ENCODE measurements at regions not wholly inside any gene's neighbourhood (a gene's known extent, or its start where the extent isn't known, plus 50 kb on each side); places are given as distances from the start of the nearest gene placed in this dataset.
"Not testable (repeated sequence)": the region's sequence is repeated elsewhere in the genome, so short reads cannot be mapped to it uniquely, and the experiment has no call there.

GRCh38 chr4:12359420-12359819 lies 930.7 kb upstream of the HS3ST1 start:
- Histone ChIP-seq H2AFZ (no peak overlapping the region), H3F3A (replicated peaks; ENCODE audit: low read depth) (no peaks in the 10 kb centered on the region), H3K36me3 (ENCODE audit: insufficient read depth) (no peaks in the 10 kb centered on the region), H3K4me2 (no peak overlapping the region), H3K4me3 (no peak overlapping the region), H3K9me2 (ENCODE audit: insufficient read depth) (no peaks in the 10 kb centered on the region), H3K27me3 (ENCODE audit: insufficient read depth) (no peaks in the 10 kb centered on the region), H4K20me1 (replicated peaks; ENCODE audit: insufficient read depth) (no peaks in the 10 kb centered on the region), H3K4me1 (ENCODE audit: insufficient read depth) (peaks cover 13% of the 10 kb centered on the region; the same call in 1 of the 2 replicates), H3K79me2 (replicated peaks; ENCODE audit: insufficient read depth) (no peaks in the 10 kb centered on the region), H3K27ac (ENCODE audit: low read depth) (no peak overlapping the region)
- no peak for TF ChIP-seq ZNF462 (CRISPR knock-in tag; IDR thresholded peaks at IDR 0.05)
- TF ChIP-seq, protein P1, sequence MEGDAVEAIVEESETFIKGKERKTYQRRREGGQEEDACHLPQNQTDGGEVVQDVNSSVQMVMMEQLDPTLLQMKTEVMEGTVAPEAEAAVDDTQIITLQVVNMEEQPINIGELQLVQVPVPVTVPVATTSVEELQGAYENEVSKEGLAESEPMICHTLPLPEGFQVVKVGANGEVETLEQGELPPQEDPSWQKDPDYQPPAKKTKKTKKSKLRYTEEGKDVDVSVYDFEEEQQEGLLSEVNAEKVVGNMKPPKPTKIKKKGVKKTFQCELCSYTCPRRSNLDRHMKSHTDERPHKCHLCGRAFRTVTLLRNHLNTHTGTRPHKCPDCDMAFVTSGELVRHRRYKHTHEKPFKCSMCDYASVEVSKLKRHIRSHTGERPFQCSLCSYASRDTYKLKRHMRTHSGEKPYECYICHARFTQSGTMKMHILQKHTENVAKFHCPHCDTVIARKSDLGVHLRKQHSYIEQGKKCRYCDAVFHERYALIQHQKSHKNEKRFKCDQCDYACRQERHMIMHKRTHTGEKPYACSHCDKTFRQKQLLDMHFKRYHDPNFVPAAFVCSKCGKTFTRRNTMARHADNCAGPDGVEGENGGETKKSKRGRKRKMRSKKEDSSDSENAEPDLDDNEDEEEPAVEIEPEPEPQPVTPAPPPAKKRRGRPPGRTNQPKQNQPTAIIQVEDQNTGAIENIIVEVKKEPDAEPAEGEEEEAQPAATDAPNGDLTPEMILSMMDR (conservative IDR thresholded peaks at IDR 0.05; ENCODE audit: low read depth in 2 of 2) = peak in 1 of 2 experiments; percentile 26; a peak in 3 of 4 replicates
- peak; percentile 22 for DNase-seq (ENCODE audit: low spot score)
- peaks cover 22% of the 10 kb centered on the region for H3K4me1 Mint-ChIP-seq
- H3K4me3 Mint-ChIP-seq = no peak overlapping the region
- ATAC-seq = no peak
- H3K9me3 Mint-ChIP-seq = peaks cover 6% of the 10 kb centered on the region; the same call in 2 of the 3 replicates
- no peaks in the 10 kb centered on the region; the same call in 2 of the 3 replicates for H3K36me3 Mint-ChIP-seq (ENCODE audit: low read depth)
- peaks cover 2% of the 10 kb centered on the region for H3K27me3 Mint-ChIP-seq (ENCODE audit: insufficient read depth, low read depth, poor library complexity)
- no peak overlapping the region for H3K27ac Mint-ChIP-seq

DNA sequence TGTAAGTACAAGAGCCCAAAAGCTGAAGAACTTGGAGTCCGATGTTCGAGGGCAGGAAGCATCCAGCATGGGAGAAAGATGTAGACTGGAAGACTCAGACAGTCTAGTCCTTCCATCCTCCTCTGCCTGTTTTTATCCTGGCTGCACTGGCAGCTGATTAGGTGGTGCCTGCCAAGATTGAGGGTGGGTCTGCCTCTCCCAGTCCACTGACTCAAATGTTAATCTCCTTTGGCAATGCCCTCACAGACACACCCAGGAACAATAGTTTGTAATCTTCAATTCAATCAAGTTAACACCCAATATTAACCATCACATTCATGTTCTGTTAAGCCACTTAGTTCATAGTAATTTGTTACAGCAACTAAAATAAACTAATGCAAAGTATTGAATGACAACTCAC lies 904.4 kb upstream of the HS3ST1 start:
- not testable (repeated sequence) for H4K20me1 ChIP-seq (replicated peaks; ENCODE audit: insufficient read depth); H3K4me3 Mint-ChIP-seq; H3K27ac Mint-ChIP-seq; H3K4me1 Mint-ChIP-seq; H3K4me1 ChIP-seq (ENCODE audit: insufficient read depth); H3K79me2 ChIP-seq (replicated peaks; ENCODE audit: insufficient read depth); DNase-seq (ENCODE audit: low spot score); H2AFZ ChIP-seq; H3K4me2 ChIP-seq; H3F3A ChIP-seq (replicated peaks; ENCODE audit: low read depth); ATAC-seq; H3K27me3 Mint-ChIP-seq (ENCODE audit: insufficient read depth, low read depth, poor library complexity); H3K36me3 ChIP-seq (ENCODE audit: insufficient read depth); H3K9me2 ChIP-seq (ENCODE audit: insufficient read depth); H3K27me3 ChIP-seq (ENCODE audit: insufficient read depth); H3K4me3 ChIP-seq; H3K27ac ChIP-seq (ENCODE audit: low read depth)
- Mint-ChIP-seq H3K9me3 (peaks cover 30% of the 10 kb centered on the region), H3K36me3 (ENCODE audit: low read depth) (peaks cover 21% of the 10 kb centered on the region)
